Suprapubic skin (tissue), 4 donors: ENCODE measurements at regions not wholly inside any gene's neighbourhood (a gene's known extent, or its start where the extent isn't known, plus 50 kb on each side); places are given as distances from the start of the nearest gene placed in this dataset.

Experiments
- DNase-seq, 2 donors: peaks; one replicate each; pipeline ENCODE4 v3.0.0-alpha.2; 2019; ENCODE audit warnings: low spot score in 2 of 2
- H3K27ac ChIP-seq: fragments of 200-600 bp; sonication (generic); one replicate; pipeline ENCODE4 v1.5.1; 2019
- H3K27me3 ChIP-seq: fragments of 200-600 bp; sonication (generic); one replicate; pipeline ENCODE4 v1.5.1; 2019
- H3K36me3 ChIP-seq: fragments of 200-600 bp; sonication (generic); one replicate; pipeline ENCODE4 v1.5.1; 2019
- H3K4me1 ChIP-seq: fragments of 200-600 bp; sonication (generic); one replicate; pipeline ENCODE4 v1.5.1; 2019
- H3K4me3 ChIP-seq: fragments of 200-600 bp; sonication (generic); one replicate; pipeline ENCODE4 v1.5.1; 2019; ENCODE audit warnings: mild to moderate bottlenecking
- H3K9me3 ChIP-seq: fragments of 200-600 bp; sonication (generic); one replicate; pipeline ENCODE4 v1.5.1; 2019
- CTCF ChIP-seq, 2 donors: fragments of 200-600 bp in 1 of 2; fragments of 450-650 bp in 1 of 2; sonication (generic) in 1 of 2; IDR thresholded peaks; one replicate each; pipeline ENCODE4 v1.5.1; 2016 to 2019; ENCODE audit warnings: antibody characterized with exemption in 2 of 2, mild to moderate bottlenecking in 1 of 2, moderate library complexity in 1 of 2
- EP300 ChIP-seq: sonication (generic); formaldehyde crosslinking; IDR thresholded peaks from one replicate; pipeline ENCODE4 v1.6.1; 2017; ENCODE audit warnings: antibody characterized with exemption
- POLR2A ChIP-seq, 2 donors: fragments of 450-650 bp; IDR thresholded peaks; one replicate each; pipeline ENCODE4 v1.6.1; 2017; ENCODE audit warnings: antibody characterized with exemption in 2 of 2, mild to moderate bottlenecking in 2 of 2, moderate library complexity in 2 of 2
- POLR2AphosphoS5 ChIP-seq, 3 donors: sonication (generic); formaldehyde crosslinking; IDR thresholded peaks; one replicate each; pipeline ENCODE4 v1.6.1; 2017; ENCODE audit warnings: antibody characterized with exemption in 3 of 3
- WGBS: methylation state at CpG from one replicate; pipeline ENCODE4 v1.1.5; 2018; 5-methylcytosine and 5-hydroxymethylcytosine counted together

- DNase-seq: no peak
- H3K27ac ChIP-seq: no peak overlapping the region
- no peak for TF ChIP-seq POLR2A (IDR thresholded peaks at IDR 0.05)
- TF ChIP-seq CTCF (IDR thresholded peaks at IDR 0.05): no peak
- no peak for TF ChIP-seq POLR2AphosphoS5 (IDR thresholded peaks at IDR 0.05)
- no peak for TF ChIP-seq EP300
- H3K4me1 ChIP-seq: no peaks in the 10 kb centered on the region
- no peaks in the 10 kb centered on the region for H3K9me3 ChIP-seq
- no peaks in the 10 kb centered on the region for H3K27me3 ChIP-seq
- no peaks in the 10 kb centered on the region for H3K36me3 ChIP-seq
- 70% methylated on average over 1 of the region's 1 CpG for WGBS
- no peak overlapping the region for H3K4me3 ChIP-seq
Measured at GRCh38 chr1:221643404-221644144, 98.3 kb downstream of the DUSP10 start.

GRCh38 chr1:221644145-221644448 lies 97.8 kb downstream of the DUSP10 start:
- no peak for TF ChIP-seq POLR2AphosphoS5 (IDR thresholded peaks at IDR 0.05)
- TF ChIP-seq CTCF (IDR thresholded peaks at IDR 0.05): no peak
- TF ChIP-seq EP300: no peak
- TF ChIP-seq POLR2A (IDR thresholded peaks at IDR 0.05): no peak
- H3K9me3 ChIP-seq: no peaks in the 10 kb centered on the region
- no peak overlapping the region for H3K4me3 ChIP-seq
- H3K27me3 ChIP-seq: no peaks in the 10 kb centered on the region
- no peak overlapping the region for H3K27ac ChIP-seq
- no peaks in the 10 kb centered on the region for H3K4me1 ChIP-seq
- no peaks in the 10 kb centered on the region for H3K36me3 ChIP-seq
- no peak for DNase-seq
- WGBS: 70% methylated on average over 3 of the region's 3 CpGs

GRCh38 chr1:221644663-221645258 lies 97.1 kb downstream of the DUSP10 start:
- no peaks in the 10 kb centered on the region for H3K4me1 ChIP-seq
- no peak overlapping the region for H3K4me3 ChIP-seq
- TF ChIP-seq CTCF (IDR thresholded peaks at IDR 0.05): no peak
- no peak for TF ChIP-seq POLR2AphosphoS5 (IDR thresholded peaks at IDR 0.05)
- TF ChIP-seq EP300: no peak
- no peak for TF ChIP-seq POLR2A (IDR thresholded peaks at IDR 0.05)
- H3K27me3 ChIP-seq: no peaks in the 10 kb centered on the region
- no peaks in the 10 kb centered on the region for H3K36me3 ChIP-seq
- no peaks in the 10 kb centered on the region for H3K9me3 ChIP-seq
- no peak for DNase-seq
- WGBS: 100% methylated on average over 2 of the region's 2 CpGs
- no peak overlapping the region for H3K27ac ChIP-seq

DNA sequence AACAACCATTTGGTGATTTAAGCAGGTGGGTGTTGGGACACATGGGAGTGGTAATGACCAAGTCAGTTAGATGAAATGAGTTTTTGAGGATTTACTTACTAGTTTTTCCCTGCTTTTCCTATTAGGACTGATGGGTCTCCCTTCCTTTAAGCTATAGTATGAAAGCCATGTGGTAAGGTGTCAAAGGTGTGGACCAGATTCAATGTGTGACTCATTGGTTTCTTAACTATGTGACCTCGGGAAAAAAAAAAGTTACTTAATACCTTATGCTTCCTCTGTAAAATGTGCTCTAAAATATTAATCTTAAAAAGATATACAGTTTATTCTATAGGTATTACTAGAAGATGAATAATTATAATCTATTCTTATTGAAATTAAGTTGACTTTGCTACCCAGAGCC lies 93.7 kb downstream of the DUSP10 start:
- Histone ChIP-seq H3K4me3 (no peak overlapping the region), H3K27me3 (no peaks in the 10 kb centered on the region), H3K9me3 (no peaks in the 10 kb centered on the region), H3K36me3 (no peaks in the 10 kb centered on the region), H3K4me1 (no peaks in the 10 kb centered on the region), H3K27ac (no peak overlapping the region)
- WGBS: 68% methylated on average over 1 of the region's 1 CpG
- TF ChIP-seq EP300 (no peak), POLR2A (IDR thresholded peaks at IDR 0.05) (no peak), CTCF (IDR thresholded peaks at IDR 0.05) (no peak)
- no peak for DNase-seq
